ENCODE measurements at regions not wholly inside any gene's neighbourhood (a gene's known extent, or its start where the extent isn't known, plus 50 kb on each side); places are given as distances from the start of the nearest gene placed in this dataset.
"Not testable (repeated sequence)": the region's sequence is repeated elsewhere in the genome, so short reads cannot be mapped to it uniquely, and the experiment has no call there.

DNA sequence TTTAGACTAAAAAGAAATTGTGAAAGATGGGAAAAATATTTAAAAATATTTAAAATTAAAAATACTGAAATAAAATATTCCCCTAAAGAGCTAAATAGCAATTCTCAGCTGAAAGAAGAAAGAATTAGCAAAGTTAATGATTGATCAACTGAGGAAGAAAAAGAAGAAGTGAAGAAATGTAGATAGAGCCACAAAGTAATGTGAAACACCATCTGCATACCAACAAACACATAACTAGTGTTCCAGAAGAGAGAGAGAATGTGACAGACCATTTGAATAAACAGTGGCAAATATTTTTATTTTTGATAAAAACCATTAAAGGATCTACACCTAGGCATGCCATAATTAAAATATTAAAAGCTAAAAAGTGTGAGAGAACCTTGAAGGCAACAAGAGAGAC, 784.5 kb upstream of the ZWINT start:
- no peak for DNase-seq

GRCh38 chr10:57142925-57143576, 782.0 kb upstream of the ZWINT start:
- DNase-seq, result no peak

- no peak for DNase-seq
These were observed 780.6 kb upstream of the ZWINT start for GRCh38 chr10:57141708-57142107.

GRCh38 chr10:57119684-57120083, 758.6 kb upstream of the ZWINT start:
- no peak for DNase-seq

DNA sequence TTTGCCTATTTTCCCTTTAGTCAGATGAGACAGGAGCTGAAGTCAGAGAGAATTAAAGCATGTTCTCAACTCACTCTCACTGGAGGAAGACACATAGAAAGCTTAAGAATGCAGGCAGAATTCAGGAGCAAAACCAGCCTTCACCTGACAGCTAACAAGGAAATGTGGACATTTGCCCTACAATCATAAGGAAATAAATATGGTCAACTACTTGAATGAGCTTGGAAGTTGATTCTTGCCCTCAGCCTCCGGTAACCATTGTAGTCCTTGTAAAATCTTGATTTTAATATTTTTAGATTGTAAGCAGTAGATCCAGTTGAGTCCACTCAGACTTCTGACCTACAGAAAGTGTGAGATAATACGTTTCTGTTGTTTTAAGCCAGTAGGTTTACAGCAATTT, 752.5 kb upstream of the ZWINT start:
- DNase-seq, result no peak

GRCh38 chr10:57102236-57102635, 741.2 kb upstream of the ZWINT start:
- no peak for DNase-seq

GRCh38 chr10:57098146-57098545, 737.1 kb upstream of the ZWINT start:
- DNase-seq, result no peak

- no peak for DNase-seq
These were observed 735.0 kb upstream of the ZWINT start for GRCh38 chr10:57096044-57096443.

- no peak for DNase-seq
These were observed 733.9 kb upstream of the ZWINT start for GRCh38 chr10:57094965-57095364.

DNA sequence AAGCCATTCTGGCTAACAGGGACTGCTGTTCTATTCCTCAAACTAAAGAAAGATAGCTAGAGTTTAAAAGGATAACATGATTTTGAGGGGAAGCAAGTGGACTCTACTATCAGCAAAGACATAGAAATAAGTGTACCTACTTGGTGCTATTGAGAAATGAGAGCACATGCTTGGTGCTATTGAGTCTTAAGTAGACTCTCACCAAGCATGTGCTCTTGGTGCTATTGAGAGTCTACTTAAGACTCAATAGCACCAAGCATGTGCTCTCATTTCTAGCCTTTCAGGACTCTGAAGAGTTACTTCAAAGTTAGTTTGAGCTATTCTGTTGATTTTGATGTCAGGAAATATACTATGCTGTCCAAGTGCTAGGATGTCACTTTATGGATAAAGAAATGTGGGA, 733.0 kb upstream of the ZWINT start:
- DNase-seq, result no peak

DNA sequence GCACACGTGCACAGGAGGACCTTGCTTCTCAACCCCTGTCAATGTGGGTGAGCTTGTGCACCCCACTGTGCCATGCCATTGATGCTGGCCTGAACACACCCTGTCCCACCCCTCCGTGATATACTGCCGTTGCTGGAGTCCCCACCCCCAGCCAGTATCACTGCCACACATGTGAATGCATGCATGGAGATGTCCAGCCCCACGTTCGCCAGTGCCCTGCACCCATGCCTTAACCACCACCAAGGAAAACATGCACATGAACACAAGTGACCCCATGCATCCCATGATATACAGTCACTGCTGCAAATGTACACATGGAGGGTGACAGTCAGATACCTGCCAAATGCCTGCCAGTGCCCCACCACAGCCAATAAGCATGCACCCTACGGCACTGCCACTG, 692.5 kb upstream of the ZWINT start:
- DNase-seq, result no peak

DNA sequence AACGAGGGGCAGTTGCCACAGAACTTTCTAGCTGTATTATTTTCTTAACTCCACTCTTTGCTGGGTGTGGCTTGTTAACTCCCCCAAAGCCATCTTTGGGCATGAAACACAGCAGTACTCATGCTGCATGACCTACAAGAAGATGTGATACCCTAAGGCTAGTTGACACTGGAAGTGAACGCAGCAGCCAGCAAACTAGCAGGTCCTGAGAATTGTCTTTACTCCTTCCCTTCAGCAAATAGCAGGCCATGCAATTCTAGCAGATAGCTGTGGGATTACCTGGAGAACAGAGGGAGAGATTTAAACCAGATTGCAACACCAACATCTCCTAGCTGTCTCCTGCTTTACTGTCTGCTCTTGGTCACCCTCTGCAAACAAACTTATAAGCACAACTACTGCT, 688.0 kb upstream of the ZWINT start:
- DNase-seq, result no peak

DNA sequence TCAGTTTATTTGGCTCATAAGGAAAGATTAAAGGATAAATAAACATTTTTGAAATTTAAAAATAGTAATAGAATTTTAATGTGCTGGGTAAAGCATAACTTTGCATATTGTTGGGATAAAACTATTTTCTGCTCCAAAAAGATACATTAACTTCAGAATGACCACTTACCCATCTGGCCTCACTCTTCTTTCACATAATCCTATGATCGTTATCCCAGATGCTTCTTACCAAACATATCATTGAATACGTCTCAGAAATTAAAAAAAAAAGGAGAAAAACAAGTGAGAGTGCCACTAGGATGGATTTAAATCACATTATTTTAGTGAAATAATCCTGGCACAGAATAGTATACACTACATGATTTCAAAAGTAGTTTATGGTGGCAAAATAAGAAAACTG, 677.5 kb upstream of the ZWINT start:
- DNase-seq, result no peak

- no peak for DNase-seq
These were observed 674.3 kb upstream of the ZWINT start for GRCh38 chr10:57035310-57035709.

GRCh38 chr10:57032301-57032700, 671.2 kb upstream of the ZWINT start:
- DNase-seq, result not testable (repeated sequence)

GRCh38 chr10:57031346-57031745, 670.3 kb upstream of the ZWINT start:
- DNase-seq, result no peak

GRCh38 chr10:57026307-57026706, 665.2 kb upstream of the ZWINT start:
- DNase-seq, result no peak

GRCh38 chr10:57023626-57024025, 662.6 kb upstream of the ZWINT start:
- no peak for DNase-seq

- no peak for DNase-seq
These were observed 657.4 kb upstream of the ZWINT start for GRCh38 chr10:57018452-57018851.

- no peak for DNase-seq
These were observed 656.4 kb upstream of the ZWINT start for GRCh38 chr10:57017356-57018037.

DNA sequence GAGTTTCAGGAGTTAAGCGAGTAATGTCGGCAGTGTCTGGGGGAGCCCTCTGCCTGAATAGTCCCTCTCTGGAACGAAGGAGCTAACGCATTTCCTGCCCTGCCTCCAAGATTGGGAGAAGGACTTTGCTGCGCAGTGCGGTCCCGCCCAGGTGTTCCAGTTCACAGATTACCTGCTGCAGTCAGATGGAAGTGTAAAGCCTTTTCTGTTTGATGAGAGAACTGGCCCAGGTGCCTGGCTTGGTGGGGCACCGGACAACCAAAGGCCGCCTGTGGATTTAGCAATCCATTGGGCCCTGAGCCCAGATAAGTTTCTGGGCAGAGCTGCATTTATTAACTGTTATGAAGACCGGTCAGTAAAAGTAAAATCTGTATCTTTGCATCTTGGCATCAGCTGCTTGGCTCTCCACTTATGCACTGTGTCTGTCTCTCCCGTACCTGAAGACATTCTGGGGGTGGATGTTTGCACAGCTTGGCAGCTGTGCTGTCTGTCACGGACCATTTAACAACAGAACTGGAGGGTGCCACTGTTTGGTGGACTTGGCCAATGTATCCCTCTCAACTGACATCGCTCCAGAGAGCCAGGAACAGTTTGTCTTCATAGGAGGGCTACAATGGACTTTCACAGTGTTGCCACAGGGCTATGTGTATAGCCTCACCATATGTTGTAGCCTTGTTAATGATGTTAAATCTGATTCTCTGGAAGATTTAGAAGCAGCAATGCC, 654.7 kb upstream of the ZWINT start:
- no peak for DNase-seq

- DNase-seq, result no peak
These were observed 654.1 kb upstream of the ZWINT start for GRCh38 chr10:57015187-57015586.

DNA sequence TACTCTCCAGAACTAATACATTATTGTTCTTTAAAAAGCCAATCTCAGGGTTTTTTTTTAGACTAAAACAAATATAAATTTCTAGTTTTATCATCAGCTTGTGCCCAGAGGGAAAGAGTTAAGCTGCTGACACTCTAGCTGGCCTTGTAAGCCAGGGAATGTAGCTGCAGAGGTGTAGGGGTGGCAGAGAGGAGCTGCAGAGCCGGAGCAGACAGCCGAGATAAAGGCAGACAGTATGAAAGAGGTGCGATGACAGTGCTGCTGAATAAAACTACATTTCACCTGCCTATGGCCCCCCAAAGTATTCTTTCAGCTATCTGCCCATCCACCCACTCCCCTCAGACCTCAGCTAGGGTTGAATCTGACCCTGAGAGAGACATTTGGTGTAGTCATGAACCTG, 653.7 kb upstream of the ZWINT start:
- no peak for DNase-seq

GRCh38 chr10:57008189-57008588, 647.1 kb upstream of the ZWINT start:
- DNase-seq, result no peak

Data from fibroblast of skin of abdomen (primary cell).